Astrocyte (in vitro differentiated cells and primary cell): ENCODE measurements at regions not wholly inside any gene's neighbourhood (a gene's known extent, or its start where the extent isn't known, plus 50 kb on each side); places are given as distances from the start of the nearest gene placed in this dataset.

Experiments used
- CTCF ChIP-seq: IDR thresholded peaks from 2 replicates; pipeline ENCODE4 v1.5.1; 2011; ENCODE audit warnings: low read depth, mild to moderate bottlenecking, inconsistent platforms, low read length, moderate library complexity; ENCODE audit not compliant: insufficient read depth
- EZH2 ChIP-seq: IDR thresholded peaks from 2 replicates; pipeline ENCODE4 v1.6.1; 2012; ENCODE audit warnings: mild to moderate bottlenecking, low read length, inconsistent platforms; ENCODE audit not compliant: insufficient read depth

DNA sequence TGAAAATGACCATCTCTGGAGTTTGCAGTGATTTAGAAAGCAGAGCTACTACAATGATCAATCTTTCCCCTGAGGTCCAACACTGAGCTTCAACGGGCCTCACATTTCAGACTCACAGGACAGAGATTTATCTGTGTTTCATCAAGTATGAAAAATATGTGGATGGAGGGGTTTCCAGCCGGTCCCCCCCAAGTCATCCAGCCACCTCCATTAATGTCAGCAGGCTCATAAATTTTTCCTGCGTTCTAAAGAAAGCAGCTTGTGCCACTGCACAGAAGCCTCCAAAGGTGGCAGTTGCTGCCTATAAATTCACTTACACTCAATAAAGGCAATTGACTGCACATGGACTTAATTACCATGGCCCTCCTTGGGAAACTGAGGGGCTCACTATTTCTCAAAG lies 117.4 kb upstream of the ACKR3 start:
- TF ChIP-seq CTCF = no peak
- no peak for TF ChIP-seq EZH2
